ENCODE measurements at regions not wholly inside any gene's neighbourhood (a gene's known extent, or its start where the extent isn't known, plus 50 kb on each side); places are given as distances from the start of the nearest gene placed in this dataset.
A peak's percentile ranks its signal among the peaks of the same experiment; 100 is the strongest.

DNA sequence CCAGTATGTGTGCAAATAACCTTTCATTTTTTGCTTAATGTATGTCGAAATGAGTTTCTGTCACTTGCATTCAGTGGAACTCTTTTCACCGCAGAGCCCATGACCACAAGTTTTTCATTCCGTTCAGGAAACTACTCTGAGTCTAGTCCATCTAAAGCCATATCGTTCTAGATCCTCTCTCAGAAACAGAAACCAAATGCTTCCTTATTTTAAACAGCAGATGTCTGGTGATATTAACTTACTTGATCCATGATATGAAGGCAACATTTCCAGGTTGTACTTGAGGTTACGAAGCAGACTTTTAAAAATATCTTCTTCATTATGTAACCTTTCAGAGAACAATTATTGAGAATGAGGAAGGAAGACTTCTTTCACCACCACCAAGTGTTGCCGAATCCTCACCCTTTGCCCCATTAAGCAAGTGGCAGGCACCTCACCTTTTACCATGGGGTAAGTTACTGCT lies 72.4 kb upstream of the GNAQ start:
- POLR2A ChIA-PET (ENCODE audit: unreplicated experiment), result no interaction called here
- TF ChIP-seq, protein P1, sequence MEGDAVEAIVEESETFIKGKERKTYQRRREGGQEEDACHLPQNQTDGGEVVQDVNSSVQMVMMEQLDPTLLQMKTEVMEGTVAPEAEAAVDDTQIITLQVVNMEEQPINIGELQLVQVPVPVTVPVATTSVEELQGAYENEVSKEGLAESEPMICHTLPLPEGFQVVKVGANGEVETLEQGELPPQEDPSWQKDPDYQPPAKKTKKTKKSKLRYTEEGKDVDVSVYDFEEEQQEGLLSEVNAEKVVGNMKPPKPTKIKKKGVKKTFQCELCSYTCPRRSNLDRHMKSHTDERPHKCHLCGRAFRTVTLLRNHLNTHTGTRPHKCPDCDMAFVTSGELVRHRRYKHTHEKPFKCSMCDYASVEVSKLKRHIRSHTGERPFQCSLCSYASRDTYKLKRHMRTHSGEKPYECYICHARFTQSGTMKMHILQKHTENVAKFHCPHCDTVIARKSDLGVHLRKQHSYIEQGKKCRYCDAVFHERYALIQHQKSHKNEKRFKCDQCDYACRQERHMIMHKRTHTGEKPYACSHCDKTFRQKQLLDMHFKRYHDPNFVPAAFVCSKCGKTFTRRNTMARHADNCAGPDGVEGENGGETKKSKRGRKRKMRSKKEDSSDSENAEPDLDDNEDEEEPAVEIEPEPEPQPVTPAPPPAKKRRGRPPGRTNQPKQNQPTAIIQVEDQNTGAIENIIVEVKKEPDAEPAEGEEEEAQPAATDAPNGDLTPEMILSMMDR (conservative IDR thresholded peaks at IDR 0.05), result no peak
- TF ChIP-seq EZH2 (IDR thresholded peaks at IDR 0.05; ENCODE audit: low read depth), result no peak
- Histone ChIP-seq H3K9me2 (ENCODE audit: insufficient read depth) (no peaks in the 10 kb centered on the region), H3K4me1 (replicated peaks; ENCODE audit: insufficient read depth) (no peaks in the 10 kb centered on the region), H3K36me3 (ENCODE audit: low read depth) (no peaks in the 10 kb centered on the region), H2AFZ (no peak overlapping the region), H3K27me3 (ENCODE audit: insufficient read depth, low read depth) (no peaks in the 10 kb centered on the region), H4K20me1 (ENCODE audit: insufficient read depth) (no peaks in the 10 kb centered on the region), H3F3A (ENCODE audit: insufficient read depth, low read depth) (no peaks in the 10 kb centered on the region), H3K4me2 (no peak overlapping the region), H3K27ac (no peak overlapping the region), H3K9me3 (ENCODE audit: insufficient read depth, low read depth) (no peaks in the 10 kb centered on the region), H3K4me3 (no peak overlapping the region), H3K79me2 (ENCODE audit: low read depth) (no peaks in the 10 kb centered on the region)
- peak in 1 of 2 experiments; percentile 13 for DNase-seq
- intact Hi-C loops (cut with micrococcal nuclease; ENCODE audit: unreplicated experiment), result no loop called here
- CTCF ChIA-PET, result no interaction called here
- BruUV-seq (replicated peaks), result no TSS peak

DNA sequence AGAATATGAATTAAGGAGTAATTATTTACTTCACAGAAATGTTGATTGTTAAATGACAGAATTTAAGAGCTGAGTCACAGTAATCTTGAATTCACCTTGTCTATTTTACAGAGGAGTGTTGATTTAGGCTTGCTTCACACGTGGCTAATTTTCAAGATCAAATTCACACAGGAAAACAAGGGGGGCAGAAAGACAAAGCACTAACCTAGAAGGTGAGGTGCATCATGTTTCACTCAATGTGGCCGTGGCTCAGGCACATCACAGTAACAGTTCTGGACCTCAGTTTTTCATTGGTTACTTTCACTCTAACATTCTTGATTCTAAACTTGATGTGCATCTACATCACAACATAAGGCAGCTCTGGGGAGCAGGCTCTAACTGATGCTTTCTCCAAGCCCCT lies 69.6 kb upstream of the GNAQ start:
- POLR2A ChIA-PET (ENCODE audit: unreplicated experiment), result no interaction called here
- CTCF ChIA-PET, result no interaction called here
- H4K20me1 ChIP-seq (ENCODE audit: insufficient read depth), result no peaks in the 10 kb centered on the region
- no peak overlapping the region for H3K4me3 ChIP-seq
- no peaks in the 10 kb centered on the region for H3K4me1 ChIP-seq (replicated peaks; ENCODE audit: insufficient read depth)
- H3K9me3 ChIP-seq (ENCODE audit: insufficient read depth, low read depth), result no peaks in the 10 kb centered on the region
- H3K9me2 ChIP-seq (ENCODE audit: insufficient read depth), result no peaks in the 10 kb centered on the region
- DNase-seq, result no peak
- H3K27ac ChIP-seq, result no peak overlapping the region
- no peak for TF ChIP-seq EZH2 (IDR thresholded peaks at IDR 0.05; ENCODE audit: low read depth)
- TF ChIP-seq, protein P1 (conservative IDR thresholded peaks at IDR 0.05), result no peak
- no peaks in the 10 kb centered on the region for H3K27me3 ChIP-seq (ENCODE audit: insufficient read depth, low read depth)
- no peaks in the 10 kb centered on the region for H3F3A ChIP-seq (ENCODE audit: insufficient read depth, low read depth)
- intact Hi-C loops (cut with micrococcal nuclease; ENCODE audit: unreplicated experiment), result no loop called here
- no peaks in the 10 kb centered on the region for H3K79me2 ChIP-seq (ENCODE audit: low read depth)
- H3K4me2 ChIP-seq, result no peak overlapping the region
- no TSS peak for BruUV-seq (replicated peaks)
- H3K36me3 ChIP-seq (ENCODE audit: low read depth), result no peaks in the 10 kb centered on the region
- H2AFZ ChIP-seq, result no peak overlapping the region

DNA sequence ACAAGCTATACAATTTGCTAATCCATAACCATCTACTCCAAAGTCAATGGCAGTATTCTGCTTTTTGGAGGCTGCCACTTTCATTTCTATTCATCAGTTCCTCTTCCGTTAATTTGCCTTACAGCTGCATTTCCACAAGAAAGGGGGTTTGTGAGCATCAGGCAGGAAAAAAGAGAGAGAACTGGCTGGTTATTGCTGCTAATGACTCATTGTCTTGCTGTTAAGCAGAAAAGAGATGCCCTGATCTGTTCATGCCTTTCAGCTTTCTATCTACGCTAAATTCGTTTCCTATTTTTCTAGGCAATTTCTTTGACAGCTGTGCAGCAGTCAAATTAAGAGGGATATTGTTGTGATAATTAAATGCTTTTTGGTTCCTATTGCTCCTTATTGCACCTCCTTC lies 65.9 kb upstream of the GNAQ start:
- H3K36me3 ChIP-seq (ENCODE audit: low read depth), result no peaks in the 10 kb centered on the region
- no peaks in the 10 kb centered on the region for H3K9me3 ChIP-seq (ENCODE audit: insufficient read depth, low read depth)
- H2AFZ ChIP-seq, result no peak overlapping the region
- BruUV-seq (replicated peaks), result no TSS peak
- H4K20me1 ChIP-seq (ENCODE audit: insufficient read depth), result no peaks in the 10 kb centered on the region
- no peaks in the 10 kb centered on the region for H3K27me3 ChIP-seq (ENCODE audit: insufficient read depth, low read depth)
- no peaks in the 10 kb centered on the region for H3F3A ChIP-seq (ENCODE audit: insufficient read depth, low read depth)
- CTCF ChIA-PET, result interaction anchor here (0.5 kb wide), 1 partner anchor 528 kb away, joined by 3 read pairs; no protein-coding TSS in a partner anchor
- no peak overlapping the region for H3K27ac ChIP-seq
- H3K4me3 ChIP-seq, result no peak overlapping the region
- H3K79me2 ChIP-seq (ENCODE audit: low read depth), result no peaks in the 10 kb centered on the region
- no peak for DNase-seq
- H3K4me1 ChIP-seq (replicated peaks; ENCODE audit: insufficient read depth), result no peaks in the 10 kb centered on the region
- TF ChIP-seq, protein P1 (conservative IDR thresholded peaks at IDR 0.05), result no peak
- no peak for TF ChIP-seq EZH2 (IDR thresholded peaks at IDR 0.05; ENCODE audit: low read depth)
- no peak overlapping the region for H3K4me2 ChIP-seq
- intact Hi-C loops (cut with micrococcal nuclease; ENCODE audit: unreplicated experiment), result no loop called here
- no peaks in the 10 kb centered on the region for H3K9me2 ChIP-seq (ENCODE audit: insufficient read depth)
- POLR2A ChIA-PET (ENCODE audit: unreplicated experiment), result no interaction called here
